ENCODE measurements at regions not wholly inside any gene's neighbourhood (a gene's known extent, or its start where the extent isn't known, plus 50 kb on each side); places are given as distances from the start of the nearest gene placed in this dataset.

- Histone ChIP-seq H3F3A (ENCODE audit: insufficient read depth) (no peaks in the 10 kb centered on the region), H4K20me1 (ENCODE audit: low read depth, low read length) (no peaks in the 10 kb centered on the region), H2AFZ (ENCODE audit: low read depth, low read length, severe bottlenecking) (no peak overlapping the region), H3K27me3 (ENCODE audit: low read length) (no peaks in the 10 kb centered on the region), H3K9me3 (ENCODE audit: insufficient read depth, low read length) (no peaks in the 10 kb centered on the region), H3K4me3 (ENCODE audit: insufficient read depth, low read length, poor library complexity, severe bottlenecking) (no peak overlapping the region), H3K27ac (ENCODE audit: low read depth, low read length) (no peak overlapping the region), H3K4me2 (ENCODE audit: low read depth, low read length, poor library complexity, severe bottlenecking) (no peak overlapping the region), H3K36me3 (ENCODE audit: low read length) (no peaks in the 10 kb centered on the region), H3K79me2 (ENCODE audit: insufficient read depth, low read length) (no peaks in the 10 kb centered on the region), H3K9me2 (replicated peaks; ENCODE audit: insufficient read depth, low read length) (no peaks in the 10 kb centered on the region), H3K9ac (ENCODE audit: low read length) (no peak overlapping the region)
- TF ChIP-seq EZH2phosphoT487 (conservative IDR thresholded peaks at IDR 0.05; ENCODE audit: low read length): no peak
- no peak for TF ChIP-seq CTCF (IDR thresholded peaks at IDR 0.05; ENCODE audit: insufficient read depth, low read length, poor library complexity, severe bottlenecking)
Observed at GRCh38 chr2:162964513-162964912, 125.9 kb upstream of the KCNH7 start.

- Histone ChIP-seq H3K4me2 (ENCODE audit: low read depth, low read length, poor library complexity, severe bottlenecking) (no peak overlapping the region), H4K20me1 (ENCODE audit: low read depth, low read length) (no peaks in the 10 kb centered on the region), H3F3A (ENCODE audit: insufficient read depth) (no peaks in the 10 kb centered on the region), H3K27me3 (ENCODE audit: low read length) (no peaks in the 10 kb centered on the region), H3K9me2 (replicated peaks; ENCODE audit: insufficient read depth, low read length) (no peaks in the 10 kb centered on the region), H3K27ac (ENCODE audit: low read depth, low read length) (no peak overlapping the region), H3K4me3 (ENCODE audit: insufficient read depth, low read length, poor library complexity, severe bottlenecking) (no peak overlapping the region), H3K79me2 (ENCODE audit: insufficient read depth, low read length) (no peaks in the 10 kb centered on the region), H3K9ac (ENCODE audit: low read length) (no peak overlapping the region), H2AFZ (ENCODE audit: low read depth, low read length, severe bottlenecking) (no peak overlapping the region), H3K9me3 (ENCODE audit: insufficient read depth, low read length) (no peaks in the 10 kb centered on the region), H3K36me3 (ENCODE audit: low read length) (no peaks in the 10 kb centered on the region)
- TF ChIP-seq CTCF (IDR thresholded peaks at IDR 0.05; ENCODE audit: insufficient read depth, low read length, poor library complexity, severe bottlenecking): no peak
- no peak for TF ChIP-seq EZH2phosphoT487 (conservative IDR thresholded peaks at IDR 0.05; ENCODE audit: low read length)
Observed at GRCh38 chr2:162963156-162963555, 124.6 kb upstream of the KCNH7 start.

GRCh38 chr2:162945785-162946184, 107.2 kb upstream of the KCNH7 start:
- no peaks in the 10 kb centered on the region for H3K9me3 ChIP-seq (ENCODE audit: insufficient read depth, low read length)
- no peaks in the 10 kb centered on the region for H4K20me1 ChIP-seq (ENCODE audit: low read depth, low read length)
- H3K79me2 ChIP-seq (ENCODE audit: insufficient read depth, low read length): no peaks in the 10 kb centered on the region
- H3K9me2 ChIP-seq (replicated peaks; ENCODE audit: insufficient read depth, low read length): no peaks in the 10 kb centered on the region
- H3K27ac ChIP-seq (ENCODE audit: low read depth, low read length): no peak overlapping the region
- H3K9ac ChIP-seq (ENCODE audit: low read length): no peak overlapping the region
- H3K4me3 ChIP-seq (ENCODE audit: insufficient read depth, low read length, poor library complexity, severe bottlenecking): no peak overlapping the region
- TF ChIP-seq EZH2phosphoT487 (conservative IDR thresholded peaks at IDR 0.05; ENCODE audit: low read length) (no peak), CTCF (IDR thresholded peaks at IDR 0.05; ENCODE audit: insufficient read depth, low read length, poor library complexity, severe bottlenecking) (no peak)
- no peak overlapping the region for H2AFZ ChIP-seq (ENCODE audit: low read depth, low read length, severe bottlenecking)
- H3K4me2 ChIP-seq (ENCODE audit: low read depth, low read length, poor library complexity, severe bottlenecking): no peak overlapping the region
- no peaks in the 10 kb centered on the region for H3K36me3 ChIP-seq (ENCODE audit: low read length)
- H3K27me3 ChIP-seq (ENCODE audit: low read length): no peaks in the 10 kb centered on the region
- no peaks in the 10 kb centered on the region for H3F3A ChIP-seq (ENCODE audit: insufficient read depth)
